ENCODE measurements at regions not wholly inside any gene's neighbourhood (a gene's known extent, or its start where the extent isn't known, plus 50 kb on each side); places are given as distances from the start of the nearest gene placed in this dataset.

DNA sequence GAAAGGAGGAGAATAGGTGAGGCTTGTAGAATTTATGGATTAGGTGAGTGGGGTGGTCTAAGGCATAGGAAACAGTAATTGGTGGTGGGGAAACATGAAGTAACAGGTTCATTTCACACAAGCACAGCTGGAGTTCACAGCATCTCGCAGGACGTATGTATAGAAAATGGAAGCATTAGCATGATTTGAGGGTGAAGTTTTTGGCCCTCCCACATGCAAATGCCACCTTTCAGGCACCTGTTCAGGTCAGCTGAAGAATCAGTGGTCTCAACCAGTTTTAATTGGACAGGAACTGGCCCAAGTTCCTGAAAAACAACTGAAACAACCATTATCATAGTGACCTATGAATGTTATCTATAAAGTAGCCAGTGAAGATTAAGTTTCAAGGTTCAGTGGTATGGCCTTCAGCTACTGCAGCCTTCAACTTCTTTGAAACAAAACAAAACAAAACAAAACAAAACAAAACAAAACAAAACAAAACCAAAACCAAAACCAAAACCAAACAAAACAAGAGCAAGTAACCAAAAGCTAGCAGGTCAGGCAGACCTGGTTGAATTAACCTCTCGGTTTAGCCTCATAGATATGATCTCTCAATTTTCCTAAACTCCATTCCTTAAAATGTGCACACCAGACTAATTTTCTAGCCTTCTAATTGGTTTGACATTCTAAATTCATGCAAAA is 102.1 kb upstream of the SPHKAP start:
- Histone ChIP-seq H3K4me3 (no peak overlapping the region), H3K4me1 (no peaks in the 10 kb centered on the region), H3K9me3 (no peaks in the 10 kb centered on the region), H3K27ac (no peak overlapping the region), H3K27me3 (no peaks in the 10 kb centered on the region), H3K36me3 (no peaks in the 10 kb centered on the region)
- TF ChIP-seq, protein P1, sequence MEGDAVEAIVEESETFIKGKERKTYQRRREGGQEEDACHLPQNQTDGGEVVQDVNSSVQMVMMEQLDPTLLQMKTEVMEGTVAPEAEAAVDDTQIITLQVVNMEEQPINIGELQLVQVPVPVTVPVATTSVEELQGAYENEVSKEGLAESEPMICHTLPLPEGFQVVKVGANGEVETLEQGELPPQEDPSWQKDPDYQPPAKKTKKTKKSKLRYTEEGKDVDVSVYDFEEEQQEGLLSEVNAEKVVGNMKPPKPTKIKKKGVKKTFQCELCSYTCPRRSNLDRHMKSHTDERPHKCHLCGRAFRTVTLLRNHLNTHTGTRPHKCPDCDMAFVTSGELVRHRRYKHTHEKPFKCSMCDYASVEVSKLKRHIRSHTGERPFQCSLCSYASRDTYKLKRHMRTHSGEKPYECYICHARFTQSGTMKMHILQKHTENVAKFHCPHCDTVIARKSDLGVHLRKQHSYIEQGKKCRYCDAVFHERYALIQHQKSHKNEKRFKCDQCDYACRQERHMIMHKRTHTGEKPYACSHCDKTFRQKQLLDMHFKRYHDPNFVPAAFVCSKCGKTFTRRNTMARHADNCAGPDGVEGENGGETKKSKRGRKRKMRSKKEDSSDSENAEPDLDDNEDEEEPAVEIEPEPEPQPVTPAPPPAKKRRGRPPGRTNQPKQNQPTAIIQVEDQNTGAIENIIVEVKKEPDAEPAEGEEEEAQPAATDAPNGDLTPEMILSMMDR (IDR thresholded peaks at IDR 0.05) = no peak
- intact Hi-C loops (cut with DNase I) = no loop called here
- DNase-seq (ENCODE audit: low spot score in 2 of 2) = no peak

DNA sequence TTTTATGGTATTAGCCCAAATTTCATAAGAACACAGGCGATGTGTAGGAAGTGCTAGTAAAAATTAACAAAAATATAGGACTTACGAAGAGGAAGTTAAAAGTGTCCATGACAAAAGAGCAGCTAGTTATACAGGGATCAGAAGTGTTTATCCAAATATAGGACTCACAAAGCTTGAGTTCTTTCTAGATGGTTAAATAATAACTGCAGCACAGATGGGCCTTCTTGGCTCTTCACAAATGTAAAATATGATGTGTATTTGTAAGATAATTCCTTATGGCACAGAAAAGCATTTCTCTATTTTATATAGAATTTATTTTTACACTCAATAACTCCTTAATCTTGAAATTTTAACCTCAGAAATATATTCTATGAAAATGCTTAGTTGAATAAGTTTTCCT is 100.9 kb upstream of the SPHKAP start:
- H3K36me3 ChIP-seq = no peaks in the 10 kb centered on the region
- no peaks in the 10 kb centered on the region for H3K27me3 ChIP-seq
- no peak overlapping the region for H3K4me3 ChIP-seq
- intact Hi-C loops (cut with DNase I) = no loop called here
- H3K9me3 ChIP-seq = no peaks in the 10 kb centered on the region
- TF ChIP-seq, protein P1 (IDR thresholded peaks at IDR 0.05) = no peak
- no peaks in the 10 kb centered on the region for H3K4me1 ChIP-seq
- no peak for DNase-seq (ENCODE audit: low spot score in 2 of 2)
- H3K27ac ChIP-seq = no peak overlapping the region

DNA sequence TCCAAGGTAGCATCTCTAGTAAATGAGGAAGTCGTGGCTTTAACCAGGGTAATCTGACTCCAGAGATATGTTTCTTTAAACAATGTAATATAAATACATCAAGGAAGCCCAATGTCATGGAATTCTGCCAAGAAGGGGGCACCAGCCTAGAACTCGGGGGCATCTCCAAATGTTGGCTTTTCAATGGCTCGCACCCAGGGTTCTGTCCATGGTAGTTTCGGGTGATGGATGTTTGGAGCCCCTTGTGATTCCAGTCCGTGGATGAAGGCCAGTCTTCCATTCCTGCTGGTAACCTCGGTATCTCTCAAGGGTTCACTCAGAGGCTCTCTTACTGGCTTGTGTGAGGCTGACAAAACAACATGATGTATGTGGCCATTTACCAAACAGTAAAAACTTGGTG is 91.7 kb upstream of the SPHKAP start:
- Histone ChIP-seq H3K27me3 (no peaks in the 10 kb centered on the region), H3K27ac (no peak overlapping the region), H3K36me3 (no peaks in the 10 kb centered on the region), H3K4me3 (no peak overlapping the region), H3K9me3 (no peaks in the 10 kb centered on the region), H3K4me1 (no peaks in the 10 kb centered on the region)
- intact Hi-C loops (cut with DNase I) = no loop called here
- TF ChIP-seq, protein P1 (IDR thresholded peaks at IDR 0.05) = no peak
- no peak for DNase-seq (ENCODE audit: low spot score in 2 of 2)

DNA sequence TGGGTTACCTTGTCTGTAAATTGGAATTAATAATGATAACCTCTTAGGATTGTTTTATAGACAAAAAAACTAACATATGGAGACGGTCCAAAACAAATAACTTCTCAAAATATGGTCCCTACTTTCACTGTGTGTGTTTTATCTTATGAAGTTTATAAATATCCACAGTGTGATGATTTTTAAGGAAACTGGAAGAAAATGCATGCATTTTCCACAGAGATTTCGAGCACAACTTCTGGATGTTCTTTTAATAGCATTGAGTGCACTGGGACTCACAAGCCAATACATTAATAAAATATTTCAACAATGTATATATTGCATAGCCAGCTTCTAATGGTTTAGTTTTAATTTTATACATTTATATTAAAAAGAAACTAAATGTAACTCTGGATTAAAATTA is 87.9 kb upstream of the SPHKAP start:
- H3K9me3 ChIP-seq = no peaks in the 10 kb centered on the region
- H3K4me1 ChIP-seq = no peaks in the 10 kb centered on the region
- H3K27ac ChIP-seq = no peak overlapping the region
- no peaks in the 10 kb centered on the region for H3K36me3 ChIP-seq
- intact Hi-C loops (cut with DNase I) = no loop called here
- DNase-seq (ENCODE audit: low spot score in 2 of 2) = no peak
- TF ChIP-seq, protein P1 (IDR thresholded peaks at IDR 0.05) = no peak
- H3K27me3 ChIP-seq = no peaks in the 10 kb centered on the region
- no peak overlapping the region for H3K4me3 ChIP-seq

DNA sequence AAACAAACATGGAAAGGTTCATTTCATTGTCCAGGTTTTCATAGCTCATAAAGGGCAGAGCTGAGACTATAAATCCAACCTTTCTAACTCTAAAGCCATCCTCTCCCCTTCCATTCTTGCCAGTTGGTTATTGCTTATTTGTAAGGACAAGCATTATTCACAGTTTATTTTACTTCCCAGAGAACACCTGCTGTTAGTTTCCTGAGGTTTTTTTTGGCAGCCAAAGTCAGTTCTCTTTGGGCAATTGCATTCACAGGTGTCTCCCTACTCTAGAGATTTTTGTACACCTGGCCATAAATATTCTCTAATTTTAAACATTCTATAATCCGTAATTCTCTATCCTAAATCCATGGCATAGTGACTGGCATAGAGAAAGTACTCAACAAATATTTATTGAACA is 87.3 kb upstream of the SPHKAP start:
- intact Hi-C loops (cut with DNase I) = no loop called here
- Histone ChIP-seq H3K4me3 (no peak overlapping the region), H3K27me3 (no peaks in the 10 kb centered on the region), H3K9me3 (no peaks in the 10 kb centered on the region), H3K4me1 (no peaks in the 10 kb centered on the region), H3K27ac (no peak overlapping the region), H3K36me3 (no peaks in the 10 kb centered on the region)
- TF ChIP-seq, protein P1 (IDR thresholded peaks at IDR 0.05) = no peak
- DNase-seq (ENCODE audit: low spot score in 2 of 2) = no peak

DNA sequence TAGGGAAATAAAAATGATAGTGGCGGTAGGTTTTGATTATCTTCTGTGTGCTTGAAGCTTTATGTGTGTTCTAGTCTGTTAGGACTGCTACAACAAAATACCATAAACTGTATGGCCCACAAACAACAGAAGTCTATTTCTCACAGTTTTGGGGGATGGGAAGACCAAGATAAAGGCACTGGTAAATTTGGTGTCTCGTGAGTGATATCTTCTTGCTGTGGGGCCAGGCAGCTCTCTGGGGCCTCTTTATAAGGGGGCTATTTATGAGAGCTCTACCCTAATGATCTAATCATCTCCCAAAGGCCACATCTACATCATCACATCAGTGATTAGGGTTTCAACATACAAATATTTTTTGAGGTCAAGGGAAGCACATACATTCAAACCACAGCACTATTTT is 86.8 kb upstream of the SPHKAP start:
- Histone ChIP-seq H3K4me3 (no peak overlapping the region), H3K27ac (no peak overlapping the region), H3K36me3 (no peaks in the 10 kb centered on the region), H3K4me1 (no peaks in the 10 kb centered on the region), H3K27me3 (no peaks in the 10 kb centered on the region), H3K9me3 (no peaks in the 10 kb centered on the region)
- no peak for DNase-seq (ENCODE audit: low spot score in 2 of 2)
- intact Hi-C loops (cut with DNase I) = no loop called here
- TF ChIP-seq, protein P1 (IDR thresholded peaks at IDR 0.05) = no peak

Measured in ascending aorta (tissue), 2 donors.